Esophagus (tissue), 2 donors: ENCODE measurements at regions not wholly inside any gene's neighbourhood (a gene's known extent, or its start where the extent isn't known, plus 50 kb on each side); places are given as distances from the start of the nearest gene placed in this dataset.
A peak's percentile ranks its signal among the peaks of the same experiment; 100 is the strongest.

Experiments
- H3K27ac ChIP-seq, 2 donors: one replicate each; pipeline ENCODE4 v1.5.1; 2013; ENCODE audit warnings: low read depth in 2 of 2, mild to moderate bottlenecking in 2 of 2, inconsistent platforms in 1 of 2, low read length in 1 of 2, moderate library complexity in 1 of 2
- H3K27me3 ChIP-seq, 2 donors: one replicate each; pipeline ENCODE4 v1.6.1; 2013; ENCODE audit warnings: low read length in 2 of 2, control low read depth in 1 of 2, mild to moderate bottlenecking in 1 of 2; ENCODE audit not compliant: insufficient read depth in 2 of 2, control insufficient read depth in 1 of 2
- H3K36me3 ChIP-seq, 2 donors: one replicate each; pipeline ENCODE4 v1.6.1; 2013; ENCODE audit warnings: low read length in 1 of 2; ENCODE audit not compliant: control insufficient read depth in 2 of 2, insufficient read depth in 2 of 2
- H3K4me1 ChIP-seq, 2 donors: one replicate each; pipeline ENCODE4 v1.6.1; 2013; ENCODE audit warnings: low read length in 1 of 2; ENCODE audit not compliant: control insufficient read depth in 2 of 2, insufficient read depth in 2 of 2
- H3K4me3 ChIP-seq, 2 donors: one replicate each; pipeline ENCODE4 v1.5.1; 2013; ENCODE audit warnings: low read length in 2 of 2, mild to moderate bottlenecking in 2 of 2, low read depth in 1 of 2, moderate library complexity in 1 of 2
- H3K9me3 ChIP-seq, 2 donors: one replicate each; pipeline ENCODE4 v1.6.1; 2013; ENCODE audit warnings: mild to moderate bottlenecking in 2 of 2, low read depth in 1 of 2, low read length in 1 of 2, moderate library complexity in 1 of 2; ENCODE audit not compliant: control insufficient read depth in 2 of 2, insufficient read depth in 1 of 2
- WGBS, 2 donors: extraction: QIAGEN DNeasy Blood & Tissue Kit; methylation state at CpG; one replicate each; pipeline ENCODE4 v1.1.7; 2013; 5-methylcytosine and 5-hydroxymethylcytosine counted together
- donor health status: healthy with polysubstance abuse.
- donor health status: Bipolar disorder and iron deficiency.

GRCh38 chr4:81642543-81642942 is 170.8 kb upstream of the RASGEF1B start:
- H3K27me3 ChIP-seq: no peaks in the 10 kb centered on the region
- H3K4me3 ChIP-seq: no peak overlapping the region
- H3K36me3 ChIP-seq: no peaks in the 10 kb centered on the region
- H3K9me3 ChIP-seq: no peaks in the 10 kb centered on the region
- H3K4me1 ChIP-seq: no peaks in the 10 kb centered on the region
- WGBS, 2 donors: 67 to 73% methylated on average over 3 of the region's 3 CpGs
- no peak overlapping the region for H3K27ac ChIP-seq

- Histone ChIP-seq H3K9me3 (no peaks in the 10 kb centered on the region), H3K36me3 (no peaks in the 10 kb centered on the region), H3K4me3 (no peak overlapping the region), H3K27ac (no peak overlapping the region), H3K4me1 (no peaks in the 10 kb centered on the region), H3K27me3 (no peaks in the 10 kb centered on the region)
- 71 to 90% methylated on average over 1 of the region's 1 CpG for WGBS, 2 donors
Observed at GRCh38 chr4:81639248-81639647, 167.5 kb upstream of the RASGEF1B start.

DNA sequence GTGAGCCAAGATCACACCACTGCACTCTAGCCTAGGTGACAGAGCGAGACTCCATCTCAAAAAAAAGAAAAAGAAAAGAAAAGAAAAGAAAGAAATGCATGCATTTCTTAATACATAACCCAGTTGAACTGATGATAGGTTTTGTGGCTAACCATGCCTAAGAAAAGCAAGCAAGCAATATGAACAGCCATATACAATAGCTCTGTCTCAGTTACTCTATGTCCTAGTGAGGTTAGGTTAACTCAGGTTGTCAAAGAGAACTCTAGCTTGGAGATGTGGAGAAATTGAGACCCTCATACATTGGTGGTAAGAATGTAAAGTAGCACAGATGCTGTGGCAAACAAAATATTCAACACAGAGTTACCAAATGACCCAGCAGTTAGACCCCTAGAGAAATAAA is 167.0 kb upstream of the RASGEF1B start:
- no peak overlapping the region for H3K4me3 ChIP-seq
- no peaks in the 10 kb centered on the region for H3K9me3 ChIP-seq
- no peaks in the 10 kb centered on the region for H3K27me3 ChIP-seq
- WGBS, 2 donors: 89 to 100% methylated on average over 1 of the region's 1 CpG
- H3K4me1 ChIP-seq: no peaks in the 10 kb centered on the region
- H3K36me3 ChIP-seq: no peaks in the 10 kb centered on the region
- H3K27ac ChIP-seq: no peak overlapping the region

GRCh38 chr4:81635739-81636138 is 164.0 kb upstream of the RASGEF1B start:
- WGBS, 2 donors: 34 to 45% methylated on average over 6 of the region's 6 CpGs
- H3K4me3 ChIP-seq: no peak overlapping the region
- H3K27ac ChIP-seq: peak overlapping the region in 1 of 2 donors; percentile 50
- no peaks in the 10 kb centered on the region for H3K4me1 ChIP-seq
- no peaks in the 10 kb centered on the region for H3K36me3 ChIP-seq
- H3K9me3 ChIP-seq: no peaks in the 10 kb centered on the region
- H3K27me3 ChIP-seq: no peaks in the 10 kb centered on the region

DNA sequence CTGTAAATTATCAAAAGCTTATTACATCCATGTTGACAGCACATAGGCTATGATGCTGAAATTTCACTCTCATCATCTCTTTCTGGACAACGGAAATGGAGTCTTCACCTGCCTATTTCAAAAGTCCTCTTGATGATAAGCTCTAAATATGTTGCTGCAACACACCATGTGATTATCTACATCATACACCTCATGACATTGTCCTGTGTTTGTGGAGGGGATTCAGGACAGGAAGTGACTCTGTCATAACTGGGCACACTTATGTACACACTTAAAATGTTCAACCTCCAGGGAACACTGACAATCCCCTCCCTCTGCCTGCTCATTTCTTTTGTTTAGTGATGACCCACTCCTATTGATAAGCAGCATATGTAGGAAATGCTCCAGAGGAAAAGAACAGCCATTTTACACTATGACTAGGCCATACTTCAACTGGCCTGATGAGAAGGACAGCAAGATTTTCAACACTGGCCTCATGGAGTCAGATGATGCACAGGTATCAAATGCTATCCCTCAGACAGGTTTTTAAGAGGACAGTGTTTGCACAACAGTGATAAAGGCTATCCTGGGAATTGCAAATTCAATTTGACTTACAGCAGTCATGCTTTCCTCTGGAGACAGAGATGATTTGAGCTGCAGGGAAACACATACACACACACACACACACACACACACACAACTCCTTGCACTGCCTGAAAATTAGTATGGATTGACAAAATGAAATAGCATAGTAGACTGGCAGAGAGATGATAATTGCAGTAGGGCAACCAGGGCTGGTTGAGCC is 163.3 kb upstream of the RASGEF1B start:
- H3K27ac ChIP-seq: peak overlapping the region; percentile 17 to 45
- H3K9me3 ChIP-seq: no peaks in the 10 kb centered on the region
- 95 to 96% methylated on average over 1 of the region's 1 CpG for WGBS, 2 donors
- no peaks in the 10 kb centered on the region for H3K36me3 ChIP-seq
- H3K4me1 ChIP-seq: no peaks in the 10 kb centered on the region
- H3K4me3 ChIP-seq: no peak overlapping the region
- no peaks in the 10 kb centered on the region for H3K27me3 ChIP-seq

GRCh38 chr4:81634165-81634564 is 162.5 kb upstream of the RASGEF1B start:
- H3K27ac ChIP-seq: peak overlapping the region; percentile 21 to 45
- no peak overlapping the region for H3K4me3 ChIP-seq
- H3K4me1 ChIP-seq: no peaks in the 10 kb centered on the region
- H3K27me3 ChIP-seq: no peaks in the 10 kb centered on the region
- 92% methylated on average over 4 of the region's 4 CpGs for WGBS, 2 donors
- no peaks in the 10 kb centered on the region for H3K9me3 ChIP-seq
- no peaks in the 10 kb centered on the region for H3K36me3 ChIP-seq

DNA sequence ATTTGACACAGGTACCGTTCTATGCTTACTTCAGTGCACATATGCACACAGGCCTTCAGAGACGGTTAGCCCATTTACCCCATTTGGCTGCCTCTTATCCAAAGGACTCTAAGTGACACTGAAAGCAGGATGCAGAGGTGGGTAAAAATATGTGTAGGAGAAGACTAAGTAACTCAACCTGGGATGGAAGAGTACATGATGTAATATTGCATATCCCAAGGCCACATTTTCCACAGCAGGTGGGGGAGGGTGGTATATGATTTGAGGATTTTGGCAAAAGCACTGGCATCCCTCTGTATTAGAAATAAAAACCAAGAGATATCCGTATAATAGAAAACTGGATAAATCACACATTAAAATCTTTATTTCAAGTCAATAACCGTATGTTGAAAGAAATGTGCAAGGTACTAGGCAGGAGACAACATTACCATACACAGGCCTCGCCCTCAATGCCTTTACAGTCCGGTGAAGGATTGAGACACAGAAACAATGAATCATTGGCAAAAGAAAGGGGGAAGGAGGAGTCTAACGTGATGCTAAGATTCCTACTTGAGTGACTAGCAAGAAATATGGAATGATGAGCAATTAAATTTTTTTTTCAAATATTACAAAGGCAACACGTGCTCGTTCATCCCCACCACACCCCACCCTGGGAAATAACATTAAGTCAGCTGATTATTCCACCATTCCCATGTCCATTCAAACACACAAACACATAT is 161.0 kb upstream of the RASGEF1B start:
- Histone ChIP-seq H3K9me3 (no peaks in the 10 kb centered on the region), H3K27ac (peak overlapping the region; percentile 82 to 91), H3K4me1 (no peaks in the 10 kb centered on the region), H3K27me3 (no peaks in the 10 kb centered on the region), H3K4me3 (no peak overlapping the region), H3K36me3 (no peaks in the 10 kb centered on the region)
- WGBS, 2 donors: 45 to 51% methylated on average over 9 of the region's 9 CpGs

- Histone ChIP-seq H3K36me3 (no peaks in the 10 kb centered on the region), H3K4me3 (no peak overlapping the region), H3K27me3 (no peaks in the 10 kb centered on the region), H3K4me1 (no peaks in the 10 kb centered on the region), H3K9me3 (no peaks in the 10 kb centered on the region), H3K27ac (no peak overlapping the region)
- 49 to 55% methylated on average over 4 of the region's 4 CpGs for WGBS, 2 donors
Observed at GRCh38 chr4:81631958-81632441, 160.3 kb upstream of the RASGEF1B start.

GRCh38 chr4:81629366-81629765 is 157.7 kb upstream of the RASGEF1B start:
- Histone ChIP-seq H3K4me1 (no peaks in the 10 kb centered on the region), H3K27me3 (no peaks in the 10 kb centered on the region), H3K36me3 (no peaks in the 10 kb centered on the region), H3K4me3 (no peak overlapping the region), H3K9me3 (no peaks in the 10 kb centered on the region), H3K27ac (no peak overlapping the region)
- WGBS, 2 donors: 64 to 70% methylated on average over 4 of the region's 4 CpGs
